H1 (cell line): ENCODE measurements at regions not wholly inside any gene's neighbourhood (a gene's known extent, or its start where the extent isn't known, plus 50 kb on each side); places are given as distances from the start of the nearest gene placed in this dataset.

Source experiments
- CTCF ChIA-PET: fragments of 300-600 bp; sonication (Branson Sonifier 250); formaldehyde crosslinking; loops from one replicate; lab custom pipeline; 2021; ENCODE audit not compliant: partially characterized antibody; lab: Charles Lee
- POLR2A ChIA-PET: fragments of 300-600 bp; sonication (Branson Sonifier 250); formaldehyde crosslinking; loops from one replicate; lab custom pipeline; 2021; ENCODE audit warnings: inconsistent platforms; ENCODE audit not compliant: partially characterized antibody; lab: Charles Lee
- DNase-seq, 2 experiments: peaks; one replicate each; pipeline versions ENCODE4 v3.0.0 to v3.0.0-alpha.2; 2010 to 2022; ENCODE audit warnings: low spot score in 2 of 2, low read depth in 1 of 2, mixed read lengths in 1 of 2
- FAIRE-seq: peaks from 2 replicates; lab custom pipeline; 2011; peaks lifted over from hg19 to GRCh38; lab: Jason Lieb, UNC
- H2AFZ ChIP-seq: 2 replicates; pipeline ENCODE4 v1.8.1; 2012; ENCODE audit warnings: low read length, inconsistent platforms
- H2AK5ac ChIP-seq: 2 replicates; pipeline ENCODE4 v1.6.1; 2013; ENCODE audit warnings: low read depth, low read length
- H2BK120ac ChIP-seq: replicated peaks from 2 replicates; pipeline ENCODE3; 2013; ENCODE audit warnings: low read depth, low read length, inconsistent platforms
- H2BK12ac ChIP-seq: 2 replicates; pipeline ENCODE4 v1.6.1; 2013; ENCODE audit warnings: low read depth, low read length
- H2BK15ac ChIP-seq: 2 replicates; pipeline ENCODE4 v1.6.1; 2013; ENCODE audit warnings: low read length
- H2BK20ac ChIP-seq: 2 replicates; pipeline ENCODE4 v1.6.1; 2013; ENCODE audit warnings: low read length
- H2BK5ac ChIP-seq: 2 replicates; pipeline ENCODE4 v1.6.1; 2013; ENCODE audit warnings: low read depth, low read length
- H3K14ac ChIP-seq: 2 replicates; pipeline ENCODE4 v1.6.1; 2013; ENCODE audit warnings: inconsistent platforms; ENCODE audit not compliant: insufficient read length
- H3K18ac ChIP-seq: 2 replicates; pipeline ENCODE4 v1.6.1; 2013; ENCODE audit warnings: low read length; ENCODE audit errors: extremely low read depth
- H3K23ac ChIP-seq: 2 replicates; pipeline ENCODE4 v1.6.1; 2013; ENCODE audit warnings: inconsistent platforms; ENCODE audit not compliant: insufficient read length
- H3K23me2 ChIP-seq: 2 replicates; pipeline ENCODE4 v1.6.1; 2013; ENCODE audit warnings: low read depth, low read length
- H3K27ac ChIP-seq: 2 replicates; pipeline ENCODE4 v1.6.1; 2011; ENCODE audit warnings: low read depth, low read length, inconsistent platforms
- H3K27me3 ChIP-seq, 4 experiments: replicated peaks in 1 of 4; 1 replicate in 1 of 4; 2 replicates in 3 of 4; pipeline versions ENCODE4 v1.6.1 to v1.8.1; 2011 to 2013; ENCODE audit warnings: low read length in 3 of 4, mild to moderate bottlenecking in 3 of 4, inconsistent platforms in 2 of 4, mixed read lengths in 2 of 4, moderate library complexity in 1 of 4; ENCODE audit not compliant: control insufficient read depth in 3 of 4, insufficient read depth in 3 of 4; ENCODE audit errors: extremely low read depth in 1 of 4
- H3K36me3 ChIP-seq, 4 experiments: 2 replicates each; pipeline versions ENCODE4 v1.6.1 to v1.8.1; 2011 to 2013; ENCODE audit warnings: mild to moderate bottlenecking in 4 of 4, low read length in 3 of 4, moderate library complexity in 2 of 4, control low read depth in 1 of 4, inconsistent platforms in 1 of 4; ENCODE audit not compliant: insufficient read depth in 4 of 4, control insufficient read depth in 2 of 4
- H3K4ac ChIP-seq: replicated peaks from 2 replicates; pipeline ENCODE3; 2013; ENCODE audit warnings: low read length, low read depth, mixed read lengths, inconsistent platforms; ENCODE audit not compliant: insufficient read length
- H3K4me1 ChIP-seq, 4 experiments: replicated peaks in 1 of 4; 1 replicate in 1 of 4; 2 replicates in 3 of 4; pipeline versions ENCODE4 v1.6.1 to v1.8.1; 2011 to 2013; ENCODE audit warnings: low read length in 3 of 4, inconsistent platforms in 2 of 4, mixed read lengths in 1 of 4; ENCODE audit not compliant: insufficient read depth in 4 of 4, control insufficient read depth in 3 of 4
- H3K4me2 ChIP-seq, 2 experiments: 2 replicates each; pipeline versions ENCODE4 v1.6.1 to v1.8.1; 2011 to 2013; ENCODE audit warnings: low read depth in 2 of 2, low read length in 2 of 2, control low read depth in 1 of 2, inconsistent platforms in 1 of 2, mild to moderate bottlenecking in 1 of 2; ENCODE audit not compliant: insufficient read depth in 1 of 2
- H3K4me3 ChIP-seq, 4 experiments: fragments of 200-600, 300-600 bp in 1 of 4; sonication (generic), shearing (Covaris generic), sonication (Bioruptor Twin) in 1 of 4; 2 replicates each; pipeline versions ENCODE4 v1.5.1 to v1.8.1; 2011 to 2016; ENCODE audit warnings: low read length in 4 of 4, low read depth in 3 of 4, control low read depth in 2 of 4, inconsistent platforms in 2 of 4, mild to moderate bottlenecking in 2 of 4, mixed read lengths in 1 of 4, moderate library complexity in 1 of 4; ENCODE audit not compliant: insufficient read depth in 2 of 4; ENCODE audit errors: extremely low read depth in 1 of 4
- H3K56ac ChIP-seq: replicated peaks from 2 replicates; pipeline ENCODE3; 2013; ENCODE audit warnings: low read depth, mild to moderate bottlenecking, mixed read lengths, low read length, inconsistent platforms; ENCODE audit not compliant: insufficient read length
- H3K79me1 ChIP-seq: 2 replicates; pipeline ENCODE4 v1.6.1; 2013; ENCODE audit warnings: low read depth, low read length, control low read depth
- H3K79me2 ChIP-seq, 2 experiments: 2 replicates each; pipeline versions ENCODE4 v1.6.1 to v1.8.1; 2012 to 2013; ENCODE audit warnings: low read length in 2 of 2, mild to moderate bottlenecking in 2 of 2, inconsistent platforms in 1 of 2; ENCODE audit not compliant: insufficient read depth in 2 of 2, control insufficient read depth in 1 of 2
- H3K9ac ChIP-seq, 4 experiments: replicated peaks in 1 of 4; 1 replicate in 1 of 4; 2 replicates in 3 of 4; pipeline versions ENCODE4 v1.6.1 to v1.8.1; 2011 to 2013; ENCODE audit warnings: low read depth in 3 of 4, low read length in 3 of 4, control low read depth in 2 of 4, mild to moderate bottlenecking in 2 of 4, moderate library complexity in 2 of 4, inconsistent platforms in 1 of 4; ENCODE audit errors: extremely low read depth in 1 of 4
- H3K9me3 ChIP-seq, 2 experiments: 2 replicates each; pipeline versions ENCODE4 v1.6.1 to v1.8.1; 2012 to 2013; ENCODE audit warnings: mild to moderate bottlenecking in 2 of 2, moderate library complexity in 2 of 2, control low read depth in 1 of 2, inconsistent platforms in 1 of 2, low read depth in 1 of 2, low read length in 1 of 2, mixed read lengths in 1 of 2; ENCODE audit not compliant: insufficient read depth in 2 of 2
- H4K20me1 ChIP-seq, 2 experiments: replicated peaks in 1 of 2; 2 replicates each; pipeline versions ENCODE3 to v1.8.1; 2011 to 2013; ENCODE audit warnings: inconsistent platforms in 2 of 2, low read length in 2 of 2, mild to moderate bottlenecking in 1 of 2; ENCODE audit not compliant: insufficient read depth in 2 of 2, control insufficient read depth in 1 of 2
- H4K5ac ChIP-seq: 2 replicates; pipeline ENCODE4 v1.6.1; 2013; ENCODE audit warnings: low read length, low read depth, mixed read lengths, inconsistent platforms; ENCODE audit not compliant: insufficient read length
- H4K8ac ChIP-seq: 2 replicates; pipeline ENCODE4 v1.8.0; 2013; ENCODE audit warnings: mild to moderate bottlenecking, moderate library complexity, low read length, inconsistent platforms; ENCODE audit not compliant: insufficient read depth; ENCODE audit errors: extremely low read depth
- H4K91ac ChIP-seq: replicated peaks from 2 replicates; pipeline ENCODE3; 2013; ENCODE audit warnings: low read length, mixed read lengths, inconsistent platforms; ENCODE audit not compliant: insufficient read length
- JUN ChIP-seq: IDR thresholded peaks from 2 replicates; pipeline ENCODE4 v1.6.1; 2011; ENCODE audit warnings: low read depth, mild to moderate bottlenecking, improper control_type of control experiment, low read length
- KDM5A ChIP-seq: fragments of 200-600 bp; IDR thresholded peaks from 2 replicates; pipeline ENCODE4 v1.7.1; 2012; ENCODE audit warnings: mild to moderate bottlenecking, low read length, inconsistent platforms, mixed read lengths
- RFX5 ChIP-seq: IDR thresholded peaks from 2 replicates; pipeline ENCODE4 v1.6.1; 2011; ENCODE audit warnings: low read depth, low read length, improper control_type of control experiment, borderline replicate concordance
- SIRT6 ChIP-seq: IDR thresholded peaks from one replicate; pipeline ENCODE4 v1.7.1; 2012; ENCODE audit warnings: low read length, inconsistent platforms
- YY1 ChIP-seq: IDR thresholded peaks from 2 replicates; pipeline ENCODE4 v1.6.1; 2011; ENCODE audit warnings: low read depth, mild to moderate bottlenecking, low read length
- WGBS, 2 experiments: shearing (Covaris generic) in 1 of 2; methylation state at CpG; one replicate each; pipeline versions ENCODE4 v1.1.6 to v1.1.7; 2013 to 2015; ENCODE audit warnings: low lambda C conversion rate in 2 of 2, mixed read lengths in 2 of 2, inconsistent platforms in 1 of 2, low coverage in 1 of 2, missing lambda C conversion rate in 1 of 2; ENCODE audit not compliant: insufficient replicate concordance in 2 of 2, insufficient coverage in 1 of 2, insufficient read length in 1 of 2; ENCODE audit errors: extremely low coverage in 1 of 2, missing lambda C conversion rate in 1 of 2; 5-methylcytosine and 5-hydroxymethylcytosine counted together

DNA sequence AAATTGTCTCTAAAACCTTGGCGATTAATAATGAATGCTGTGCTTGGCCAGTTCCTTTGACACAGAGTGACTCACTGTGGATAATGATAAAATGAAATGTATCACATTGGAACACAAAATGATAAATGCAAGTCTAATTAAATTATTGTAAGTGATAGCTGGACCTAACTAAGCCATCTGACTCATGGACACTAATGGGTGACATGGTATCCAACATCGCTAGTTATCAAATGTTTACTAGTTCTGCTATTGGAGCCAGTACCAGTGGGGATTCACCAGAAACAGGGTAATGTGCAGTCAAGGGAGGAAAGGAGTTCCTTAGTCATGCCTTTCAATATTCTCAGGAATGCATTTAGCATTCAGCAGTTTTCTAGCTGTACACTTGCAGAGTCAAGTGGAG is 736.3 kb upstream of the ACVR2A start:
- Histone ChIP-seq H4K5ac (no peak overlapping the region), H2BK15ac (no peak overlapping the region), H3K4ac (no peak overlapping the region), H3K79me1 (no peaks in the 10 kb centered on the region), H3K4me3 (no peak overlapping the region), H3K14ac (no peak overlapping the region), H3K79me2 (no peaks in the 10 kb centered on the region), H3K23me2 (no peaks in the 10 kb centered on the region), H3K36me3 (no peaks in the 10 kb centered on the region), H3K4me1 (no peaks in the 10 kb centered on the region), H3K9me3 (no peaks in the 10 kb centered on the region), H3K18ac (no peak overlapping the region), H4K8ac (no peak overlapping the region), H3K23ac (no peak overlapping the region), H2BK5ac (no peak overlapping the region), H2BK12ac (no peak overlapping the region), H2AFZ (no peak overlapping the region), H3K9ac (no peak overlapping the region), H3K27ac (no peak overlapping the region), H2BK120ac (no peak overlapping the region), H4K91ac (no peak overlapping the region), H2BK20ac (no peak overlapping the region), H4K20me1 (no peaks in the 10 kb centered on the region), H3K27me3 (no peaks in the 10 kb centered on the region), H2AK5ac (no peak overlapping the region), H3K56ac (no peak overlapping the region), H3K4me2 (no peak overlapping the region)
- FAIRE-seq (no peak), DNase-seq (no peak)
- ChIA-PET CTCF (interaction anchor here (0.7 to 1.2 kb wide), 2 partner anchors 69 to 181 kb away, joined by 3 read pairs; no protein-coding TSS in a partner anchor), POLR2A (no interaction called here)
- TF ChIP-seq JUN, result no peak
- TF ChIP-seq RFX5, result no peak
- no peak for TF ChIP-seq SIRT6
- no peak for TF ChIP-seq KDM5A
- no peak for TF ChIP-seq YY1
- 96% methylated on average over 2 of the region's 2 CpGs; no CpG with 5 or more reads in 1 of the 2 experiments for WGBS, 2 experiments
